ENCODE measurements at regions not wholly inside any gene's neighbourhood (a gene's known extent, or its start where the extent isn't known, plus 50 kb on each side); places are given as distances from the start of the nearest gene placed in this dataset.

GRCh38 chr13:50322006-50322405 is 306.8 kb downstream of the KCNRG start:
- TF ChIP-seq, protein P1, sequence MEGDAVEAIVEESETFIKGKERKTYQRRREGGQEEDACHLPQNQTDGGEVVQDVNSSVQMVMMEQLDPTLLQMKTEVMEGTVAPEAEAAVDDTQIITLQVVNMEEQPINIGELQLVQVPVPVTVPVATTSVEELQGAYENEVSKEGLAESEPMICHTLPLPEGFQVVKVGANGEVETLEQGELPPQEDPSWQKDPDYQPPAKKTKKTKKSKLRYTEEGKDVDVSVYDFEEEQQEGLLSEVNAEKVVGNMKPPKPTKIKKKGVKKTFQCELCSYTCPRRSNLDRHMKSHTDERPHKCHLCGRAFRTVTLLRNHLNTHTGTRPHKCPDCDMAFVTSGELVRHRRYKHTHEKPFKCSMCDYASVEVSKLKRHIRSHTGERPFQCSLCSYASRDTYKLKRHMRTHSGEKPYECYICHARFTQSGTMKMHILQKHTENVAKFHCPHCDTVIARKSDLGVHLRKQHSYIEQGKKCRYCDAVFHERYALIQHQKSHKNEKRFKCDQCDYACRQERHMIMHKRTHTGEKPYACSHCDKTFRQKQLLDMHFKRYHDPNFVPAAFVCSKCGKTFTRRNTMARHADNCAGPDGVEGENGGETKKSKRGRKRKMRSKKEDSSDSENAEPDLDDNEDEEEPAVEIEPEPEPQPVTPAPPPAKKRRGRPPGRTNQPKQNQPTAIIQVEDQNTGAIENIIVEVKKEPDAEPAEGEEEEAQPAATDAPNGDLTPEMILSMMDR (IDR thresholded peaks at IDR 0.05; ENCODE audit: low read length): no peak
- TF ChIP-seq EZH2 (IDR thresholded peaks at IDR 0.05; ENCODE audit: borderline replicate concordance, low read length): no peak

Data from OCI-LY1 (cell line).